ENCODE measurements at regions not wholly inside any gene's neighbourhood (a gene's known extent, or its start where the extent isn't known, plus 50 kb on each side); places are given as distances from the start of the nearest gene placed in this dataset.
"Not testable (repeated sequence)": the region's sequence is repeated elsewhere in the genome, so short reads cannot be mapped to it uniquely, and the experiment has no call there.

- not testable (repeated sequence) for TF ChIP-seq POLR2A, TAF1, POU2F2, POLR2AphosphoS5, SPI1 (IDR thresholded peaks at IDR 0.05; ENCODE audit: low read depth, low read length)
Measured at GRCh38 chr1:120586053-120586452, 137.7 kb upstream of the NBPF26 start.
